Suprapubic skin (tissue), 3 donors: ENCODE measurements at regions not wholly inside any gene's neighbourhood (a gene's known extent, or its start where the extent isn't known, plus 50 kb on each side); places are given as distances from the start of the nearest gene placed in this dataset.

Experiments
- POLR2AphosphoS5 ChIP-seq, 3 donors: sonication (generic); formaldehyde crosslinking; IDR thresholded peaks; one replicate each; pipeline ENCODE4 v1.6.1; 2017; ENCODE audit warnings: antibody characterized with exemption in 3 of 3
- TF ChIP-seq, protein P1 (sequence below), 2 donors: fragments of 200-600 bp in 1 of 2; fragments of 450-650 bp in 1 of 2; sonication (generic) in 1 of 2; IDR thresholded peaks; one replicate each; pipeline ENCODE4 v1.5.1; 2016 to 2019; ENCODE audit warnings: antibody characterized with exemption in 2 of 2, mild to moderate bottlenecking in 1 of 2, moderate library complexity in 1 of 2

DNA sequence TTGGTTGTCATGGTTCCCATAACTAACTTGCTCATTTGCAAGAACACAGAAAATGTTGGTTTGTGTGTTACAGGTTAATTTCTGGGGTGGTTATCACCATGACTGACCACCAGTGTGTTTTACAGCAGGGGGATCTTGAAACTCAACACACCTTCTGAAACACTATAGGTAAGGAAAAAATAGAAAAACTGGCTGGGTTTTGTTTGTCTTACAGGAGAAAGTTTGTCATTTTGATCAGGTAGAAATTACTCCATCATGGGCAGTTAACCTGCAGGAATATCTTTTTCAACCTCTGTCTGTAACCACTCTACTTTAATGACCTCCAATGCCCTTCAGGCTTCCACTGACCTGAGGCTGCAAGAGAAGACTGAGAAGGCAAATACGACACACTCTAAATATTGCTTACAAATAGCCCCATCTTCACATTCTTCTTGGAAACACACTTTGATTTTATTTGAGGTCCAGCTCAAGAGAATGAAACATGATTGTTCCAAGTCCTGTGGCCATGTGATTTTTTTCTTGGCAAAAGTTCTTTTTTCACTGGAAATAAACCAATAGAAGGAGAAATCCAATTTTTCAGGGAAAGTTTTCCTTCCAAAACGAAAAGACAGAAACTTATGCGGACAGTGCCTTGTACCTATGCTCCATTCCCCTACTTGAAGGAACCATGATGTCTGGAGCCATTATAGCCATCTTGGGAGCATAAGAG, 428.7 kb upstream of the SALL1 start:
- no peak for TF ChIP-seq POLR2AphosphoS5 (IDR thresholded peaks at IDR 0.05)
- TF ChIP-seq, protein P1, sequence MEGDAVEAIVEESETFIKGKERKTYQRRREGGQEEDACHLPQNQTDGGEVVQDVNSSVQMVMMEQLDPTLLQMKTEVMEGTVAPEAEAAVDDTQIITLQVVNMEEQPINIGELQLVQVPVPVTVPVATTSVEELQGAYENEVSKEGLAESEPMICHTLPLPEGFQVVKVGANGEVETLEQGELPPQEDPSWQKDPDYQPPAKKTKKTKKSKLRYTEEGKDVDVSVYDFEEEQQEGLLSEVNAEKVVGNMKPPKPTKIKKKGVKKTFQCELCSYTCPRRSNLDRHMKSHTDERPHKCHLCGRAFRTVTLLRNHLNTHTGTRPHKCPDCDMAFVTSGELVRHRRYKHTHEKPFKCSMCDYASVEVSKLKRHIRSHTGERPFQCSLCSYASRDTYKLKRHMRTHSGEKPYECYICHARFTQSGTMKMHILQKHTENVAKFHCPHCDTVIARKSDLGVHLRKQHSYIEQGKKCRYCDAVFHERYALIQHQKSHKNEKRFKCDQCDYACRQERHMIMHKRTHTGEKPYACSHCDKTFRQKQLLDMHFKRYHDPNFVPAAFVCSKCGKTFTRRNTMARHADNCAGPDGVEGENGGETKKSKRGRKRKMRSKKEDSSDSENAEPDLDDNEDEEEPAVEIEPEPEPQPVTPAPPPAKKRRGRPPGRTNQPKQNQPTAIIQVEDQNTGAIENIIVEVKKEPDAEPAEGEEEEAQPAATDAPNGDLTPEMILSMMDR (IDR thresholded peaks at IDR 0.05) = no peak
